CD4-positive, alpha-beta T cell treated with Interferon gamma for 1 hour (primary cell): ENCODE measurements at regions not wholly inside any gene's neighbourhood (a gene's known extent, or its start where the extent isn't known, plus 50 kb on each side); places are given as distances from the start of the nearest gene placed in this dataset.
"Not testable (repeated sequence)": the region's sequence is repeated elsewhere in the genome, so short reads cannot be mapped to it uniquely, and the experiment has no call there.

Experiments
- DNase-seq: peaks from one replicate; pipeline ENCODE4 v3.0.0-alpha.2; 2020

- no peak for DNase-seq
These were observed 186.3 kb downstream of the IGLL1 start for GRCh38 chr22:23393721-23394320.

DNA sequence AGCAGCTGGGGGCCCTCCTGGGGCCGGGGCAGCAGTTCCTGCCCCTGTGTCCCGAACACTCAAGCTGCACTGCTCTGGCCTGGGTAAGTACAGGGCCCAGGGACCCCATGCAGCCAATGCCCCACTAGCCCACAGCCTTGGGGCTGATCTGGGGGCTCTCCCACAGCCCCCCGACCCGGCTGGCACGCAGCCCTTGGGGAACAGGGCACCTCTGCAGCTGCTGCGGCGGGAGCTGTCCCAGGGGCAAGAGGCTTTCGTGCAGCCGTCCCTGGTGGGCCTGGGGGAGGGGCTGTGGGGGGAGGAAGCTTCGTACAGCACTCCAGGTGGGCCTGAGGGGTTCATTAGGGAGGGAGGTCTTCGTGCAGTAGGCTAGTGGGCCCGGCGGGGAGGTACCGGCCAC is 186.9 kb downstream of the IGLL1 start:
- not testable (repeated sequence) for DNase-seq

DNA sequence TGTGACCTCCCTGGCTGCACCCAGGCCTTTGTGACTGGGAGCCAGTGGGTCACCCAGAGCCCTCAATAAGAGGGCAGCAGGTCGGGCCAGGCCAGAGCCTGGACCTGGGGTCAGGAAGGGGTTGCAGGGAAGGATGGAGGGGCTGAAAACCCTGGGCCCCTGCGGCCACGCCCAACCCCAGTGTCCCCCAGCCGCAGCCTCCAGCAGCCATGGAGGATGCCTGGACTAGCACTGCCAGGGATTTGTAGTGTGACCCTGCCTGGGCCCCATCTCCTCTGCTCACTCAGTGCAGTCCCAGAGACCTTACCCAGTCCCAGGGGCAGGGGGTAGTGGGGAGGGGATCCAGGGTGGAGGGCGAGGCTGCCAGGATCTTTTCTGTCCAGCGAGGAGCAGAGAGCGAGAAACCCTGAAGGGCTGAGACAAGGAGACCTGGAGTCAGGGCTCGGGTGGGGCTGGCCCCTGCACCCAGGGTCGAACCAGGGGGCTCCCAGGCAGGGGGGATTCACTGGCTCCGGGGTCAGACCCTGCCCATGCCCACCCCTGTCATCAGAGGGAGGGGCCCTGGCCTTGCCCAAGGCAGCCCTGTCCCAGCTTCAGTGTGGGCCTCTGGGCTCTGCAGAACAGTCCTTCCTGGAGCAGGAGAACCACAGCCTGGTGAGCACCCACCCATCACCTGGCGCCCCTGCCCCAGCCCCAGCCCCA is 187.5 kb downstream of the IGLL1 start:
- no peak for DNase-seq

DNA sequence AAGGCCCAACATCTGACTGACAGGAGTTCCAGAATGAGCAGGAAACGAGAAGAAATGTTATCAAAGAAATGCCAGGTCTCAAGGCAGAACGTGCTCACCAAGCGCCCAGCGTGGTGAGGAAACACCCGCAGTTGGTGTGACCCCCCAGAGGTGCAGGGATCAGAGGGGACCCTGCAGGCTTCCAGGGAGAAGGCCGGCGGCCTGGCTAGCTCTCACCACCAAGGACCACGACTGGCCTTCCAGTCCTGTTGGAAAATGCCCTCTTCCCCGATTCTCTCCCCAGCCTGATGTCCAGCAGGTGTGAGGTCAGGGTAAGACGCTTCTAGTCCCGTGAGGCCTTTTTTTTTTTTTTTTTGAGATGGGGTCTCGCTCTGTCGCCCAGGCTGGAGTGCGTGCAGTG is 189.1 kb downstream of the IGLL1 start:
- DNase-seq = no peak

- no peak for DNase-seq
These were observed 190.6 kb downstream of the IGLL1 start for GRCh38 chr22:23389271-23390071.

GRCh38 chr22:23388517-23388890 is 191.6 kb downstream of the IGLL1 start:
- no peak for DNase-seq

- DNase-seq = no peak
These were observed 192.1 kb downstream of the IGLL1 start for GRCh38 chr22:23387827-23388516.

- DNase-seq = no peak
These were observed 193.1 kb downstream of the IGLL1 start for GRCh38 chr22:23386822-23387580.

- DNase-seq = peak; percentile 68
These were observed 194.1 kb downstream of the IGLL1 start for GRCh38 chr22:23385678-23386631.

GRCh38 chr22:23384923-23385677 is 195.0 kb downstream of the IGLL1 start:
- DNase-seq = no peak

GRCh38 chr22:23384431-23384830 is 195.7 kb downstream of the IGLL1 start:
- no peak for DNase-seq

DNA sequence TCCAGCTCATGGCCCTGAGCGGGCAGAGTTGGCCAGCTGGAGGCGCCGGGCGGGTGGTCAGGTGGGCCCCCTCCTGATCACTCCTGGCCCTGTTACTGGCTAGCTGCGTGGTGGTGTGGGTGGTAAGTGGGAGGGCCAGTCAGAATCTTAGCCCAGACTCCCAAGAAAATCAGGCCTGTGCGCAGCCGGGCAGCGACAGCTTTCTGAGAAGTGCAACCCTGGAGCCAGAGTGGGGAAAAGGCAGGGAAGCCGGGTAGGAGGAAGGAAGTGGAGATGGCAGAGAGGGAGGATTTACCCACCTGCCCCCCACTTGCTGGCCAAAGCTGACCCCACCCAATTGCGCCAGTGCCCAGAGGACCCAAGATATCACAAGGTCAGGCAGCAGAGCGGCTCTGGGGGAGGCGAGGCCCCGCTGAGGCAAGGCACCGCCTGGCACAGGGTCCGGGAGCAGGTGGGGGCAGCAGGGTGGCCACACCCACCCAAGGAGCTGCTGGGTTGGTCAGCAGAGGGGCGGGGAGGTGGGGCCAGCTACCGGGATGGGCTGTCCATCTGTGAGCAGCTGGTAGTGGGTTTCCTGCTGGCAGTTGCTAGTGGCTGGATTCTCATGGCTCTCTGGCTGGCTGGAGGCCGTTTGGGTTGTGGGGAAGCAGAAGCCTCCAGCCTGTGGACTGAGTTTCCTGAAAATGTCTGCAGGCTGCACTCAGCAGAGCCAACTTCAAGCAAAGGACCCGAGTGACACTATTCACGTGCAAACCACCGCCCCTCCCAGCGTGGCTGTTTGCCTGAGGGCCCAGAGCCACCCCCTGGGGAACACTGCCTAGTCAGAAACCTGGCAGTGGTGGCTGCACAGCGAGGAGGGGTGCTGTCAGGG is 196.4 kb downstream of the IGLL1 start:
- DNase-seq = no peak

DNA sequence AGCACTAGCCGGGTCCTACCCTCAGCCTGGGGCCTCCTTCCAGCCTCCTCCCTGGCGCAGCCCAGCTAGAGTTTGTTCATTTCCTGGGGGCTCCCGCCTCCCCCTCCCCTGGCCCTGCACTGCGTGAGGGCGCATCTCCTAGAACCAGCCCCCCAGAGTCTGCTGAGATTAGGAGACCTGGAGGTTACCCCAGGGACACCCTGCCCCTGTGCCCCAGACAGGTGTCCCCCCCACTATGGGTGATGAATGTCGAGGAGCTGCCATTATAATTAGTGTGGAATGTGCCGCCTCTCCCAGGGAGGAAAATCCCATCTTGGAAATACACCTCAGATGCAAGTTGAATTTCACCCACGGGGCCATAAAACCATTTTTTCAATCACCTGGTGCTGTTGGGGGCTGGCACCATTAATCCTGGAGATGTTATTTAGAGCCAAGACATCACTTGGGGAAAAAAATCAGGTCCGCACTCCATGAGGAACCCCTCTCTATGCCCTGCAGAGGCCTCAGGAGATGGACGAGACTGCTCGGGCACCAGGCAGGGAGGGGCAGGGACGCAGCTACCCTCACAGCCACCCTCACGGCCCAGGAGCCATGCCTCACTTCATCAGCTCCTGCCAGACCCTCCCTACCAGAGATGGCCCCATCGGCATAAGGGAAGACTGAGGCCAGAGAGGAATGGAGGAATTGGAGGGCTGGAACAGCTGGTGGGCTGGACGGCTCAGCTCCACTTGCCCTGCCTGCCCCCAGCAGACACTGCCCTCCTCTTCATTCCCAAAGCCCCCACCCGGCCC is 197.5 kb downstream of the IGLL1 start:
- DNase-seq = no peak

DNA sequence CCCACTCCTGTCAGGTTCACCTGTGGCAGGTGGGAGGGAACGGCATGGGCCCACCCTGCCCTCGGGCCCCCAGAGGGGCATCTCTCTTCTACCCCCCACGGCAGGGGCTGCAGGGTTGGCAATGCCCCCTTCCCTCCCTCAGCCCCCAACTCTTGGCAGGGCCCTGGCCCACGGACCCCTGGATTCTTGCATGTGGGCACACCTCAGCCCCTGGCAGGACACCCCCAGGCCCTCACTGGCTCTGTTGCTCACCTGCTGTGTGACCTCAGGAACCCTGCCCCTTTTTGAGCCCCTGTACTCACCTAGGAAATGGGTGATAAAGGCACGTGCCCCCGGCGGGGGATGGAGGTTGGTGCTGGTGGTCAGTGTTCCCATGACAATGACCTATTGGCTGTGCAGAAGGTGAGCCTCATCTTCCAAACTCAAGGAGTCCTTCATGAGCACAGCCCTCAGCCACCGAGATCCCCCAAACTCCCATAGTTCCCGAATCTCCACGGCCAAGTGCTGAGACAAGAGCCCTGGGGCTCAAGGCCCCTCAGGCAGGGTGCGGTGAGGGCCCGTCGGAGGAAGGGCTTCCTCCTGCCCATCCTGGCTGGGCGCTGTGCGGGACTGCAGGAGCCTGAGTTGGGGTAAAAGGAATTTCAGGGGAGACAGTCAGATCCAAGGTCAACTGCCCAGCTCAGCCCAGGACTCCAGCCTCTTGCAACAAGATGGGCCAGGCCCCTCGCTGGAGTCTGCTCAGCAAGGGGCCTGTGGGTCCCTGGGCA is 198.2 kb downstream of the IGLL1 start:
- no peak for DNase-seq

GRCh38 chr22:23380911-23381310 is 199.2 kb downstream of the IGLL1 start:
- DNase-seq = no peak

GRCh38 chr22:23380230-23380573 is 199.9 kb downstream of the IGLL1 start:
- DNase-seq = no peak

DNA sequence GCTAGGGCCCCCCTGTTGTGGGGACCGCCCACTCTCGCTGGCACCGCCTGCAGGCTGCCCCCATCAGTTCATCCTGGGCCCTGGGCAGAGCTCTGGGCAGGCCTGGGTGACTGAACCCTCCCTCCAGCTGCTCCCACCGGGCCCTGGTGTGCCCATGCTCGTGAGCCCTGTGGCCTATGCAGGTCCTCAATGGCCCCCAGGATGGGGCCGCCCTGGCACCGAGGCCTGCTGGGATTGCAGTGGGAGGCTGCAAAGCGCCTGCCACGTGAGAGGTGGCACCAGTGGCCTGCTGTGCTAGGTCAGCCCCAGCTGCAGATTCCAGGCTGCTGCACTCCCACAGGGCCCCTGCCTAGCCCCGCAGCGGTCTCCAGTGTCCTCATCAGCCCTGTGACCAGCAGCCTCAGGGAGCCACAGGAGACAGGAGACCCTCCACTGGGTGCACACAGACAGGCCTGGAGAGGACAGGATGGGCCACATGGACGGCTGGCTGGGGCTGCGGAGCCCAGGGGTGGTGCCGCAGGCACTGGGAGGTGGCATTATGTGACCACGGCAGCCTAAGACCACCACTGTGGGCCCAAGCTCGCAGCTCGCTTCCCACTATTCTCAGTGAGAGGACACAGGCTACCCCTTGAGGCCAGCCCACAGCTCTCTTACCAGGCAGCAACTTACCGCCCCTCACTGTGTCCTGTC is 199.4 kb downstream of the BCR start:
- DNase-seq = not testable (repeated sequence)

DNA sequence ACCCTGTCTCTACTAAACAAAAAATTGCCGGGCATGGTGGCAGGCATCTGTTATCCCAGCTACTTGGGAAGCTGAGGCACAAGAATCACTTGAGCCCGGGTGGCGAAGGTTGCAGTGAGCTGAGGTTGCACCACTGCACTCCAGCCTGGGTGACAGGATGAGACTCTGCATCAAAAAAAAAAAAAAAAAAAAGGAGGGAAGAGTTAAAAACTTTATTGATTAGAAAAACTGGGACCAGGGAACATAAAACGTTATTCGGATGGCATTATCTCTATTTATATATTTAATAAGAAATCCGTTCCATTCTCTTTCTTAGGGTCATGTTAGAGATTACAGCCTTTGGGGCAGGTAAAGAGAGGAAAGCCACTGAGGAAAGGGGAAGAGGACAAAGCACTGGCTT is 197.5 kb downstream of the BCR start:
- no peak for DNase-seq
